Peyer's patch (tissue), 4 donors: ENCODE measurements at regions not wholly inside any gene's neighbourhood (a gene's known extent, or its start where the extent isn't known, plus 50 kb on each side); places are given as distances from the start of the nearest gene placed in this dataset.

Experiments used
- CTCF ChIP-seq, 6 experiments: fragments of 450-650 bp in 4 of 6; fragments of 200-600 bp in 2 of 6; sonication (generic) in 1 of 6; IDR thresholded peaks; one replicate each; pipeline ENCODE4 v1.5.1; 2017 to 2019; ENCODE audit warnings: antibody characterized with exemption in 6 of 6, mild to moderate bottlenecking in 3 of 6, moderate library complexity in 1 of 6
- POLR2A ChIP-seq, 2 donors: fragments of 450-650 bp; IDR thresholded peaks; one replicate each; pipeline ENCODE4 v1.5.1; 2017; ENCODE audit warnings: antibody characterized with exemption in 2 of 2, mild to moderate bottlenecking in 2 of 2, moderate library complexity in 2 of 2

DNA sequence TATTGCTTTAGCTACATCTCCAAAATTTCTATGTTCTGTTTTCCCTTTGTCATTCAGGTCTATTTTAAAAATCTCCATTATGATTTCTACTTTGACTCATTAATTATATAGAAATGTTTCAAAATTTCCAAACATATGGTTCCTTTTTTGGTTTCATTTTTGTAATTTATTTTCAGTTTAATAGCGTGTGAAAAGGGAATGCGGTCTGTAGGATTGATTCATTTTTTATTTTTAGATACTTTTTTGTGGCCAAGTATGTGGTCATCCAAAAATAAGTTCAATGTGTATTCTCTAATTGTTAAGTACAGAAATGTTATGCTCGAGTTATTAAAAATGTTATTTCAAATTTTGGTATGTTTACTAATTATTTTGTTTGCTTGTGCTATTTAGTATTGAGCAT lies 72.5 kb upstream of the ANKRD1 start:
- TF ChIP-seq POLR2A (IDR thresholded peaks at IDR 0.05) = no peak
- TF ChIP-seq CTCF (IDR thresholded peaks at IDR 0.05) = no peak
